Breast epithelium (tissue), 4 donors: ENCODE measurements at regions not wholly inside any gene's neighbourhood (a gene's known extent, or its start where the extent isn't known, plus 50 kb on each side); places are given as distances from the start of the nearest gene placed in this dataset.

Source experiments
- DNase-seq, 2 donors: peaks; one replicate each; pipeline ENCODE4 v3.0.0-alpha.2; 2019; ENCODE audit warnings: low spot score in 2 of 2
- H3K27ac ChIP-seq, 2 donors: fragments of 200-600 bp; sonication (generic) in 1 of 2; one replicate each; pipeline ENCODE4 v1.5.1; 2016 to 2019; ENCODE audit warnings: mild to moderate bottlenecking in 1 of 2
- H3K27me3 ChIP-seq, 2 donors: fragments of 200-600 bp; sonication (generic) in 1 of 2; one replicate each; pipeline versions ENCODE4 v1.5.1 to v1.6.0; 2017 to 2019; ENCODE audit warnings: control low read depth in 1 of 2, mild to moderate bottlenecking in 1 of 2
- H3K36me3 ChIP-seq: fragments of 200-600 bp; one replicate; pipeline ENCODE4 v1.5.1; 2019
- H3K4me1 ChIP-seq, 2 donors: fragments of 200-600 bp; sonication (generic); one replicate each; pipeline ENCODE4 v1.5.1; 2016 to 2019; ENCODE audit warnings: control low read depth in 1 of 2
- H3K4me3 ChIP-seq, 3 donors: fragments of 200-600 bp; sonication (generic); 1 replicate in 2 of 3; 2 replicates in 1 of 3; pipeline ENCODE4 v1.5.1; 2016 to 2019; ENCODE audit warnings: mild to moderate bottlenecking in 3 of 3, moderate library complexity in 2 of 3
- H3K9me3 ChIP-seq, 2 donors: fragments of 200-600 bp; sonication (generic) in 1 of 2; one replicate each; pipeline ENCODE4 v1.5.1; 2016 to 2019; ENCODE audit warnings: control low read depth in 1 of 2
- CTCF ChIP-seq, 3 donors: fragments of 450-650 bp; IDR thresholded peaks; one replicate each; pipeline ENCODE4 v1.5.1; 2016 to 2017; ENCODE audit warnings: antibody characterized with exemption in 3 of 3, mild to moderate bottlenecking in 3 of 3, moderate library complexity in 3 of 3
- POLR2A ChIP-seq: fragments of 450-650 bp; IDR thresholded peaks from one replicate; pipeline ENCODE4 v1.6.1; 2016; ENCODE audit warnings: antibody characterized with exemption, mild to moderate bottlenecking, moderate library complexity
- POLR2AphosphoS5 ChIP-seq, 3 donors: sonication (generic); formaldehyde crosslinking; IDR thresholded peaks; one replicate each; pipeline ENCODE4 v1.6.1; 2017; ENCODE audit warnings: antibody characterized with exemption in 3 of 3
- intact Hi-C: fragments of 100-400 bp; cut with DNase I; formaldehyde crosslinking; loops from one replicate; pipeline ENCODE4 v1.15.1; 2023; ENCODE audit warnings: low total_unique reads

DNA sequence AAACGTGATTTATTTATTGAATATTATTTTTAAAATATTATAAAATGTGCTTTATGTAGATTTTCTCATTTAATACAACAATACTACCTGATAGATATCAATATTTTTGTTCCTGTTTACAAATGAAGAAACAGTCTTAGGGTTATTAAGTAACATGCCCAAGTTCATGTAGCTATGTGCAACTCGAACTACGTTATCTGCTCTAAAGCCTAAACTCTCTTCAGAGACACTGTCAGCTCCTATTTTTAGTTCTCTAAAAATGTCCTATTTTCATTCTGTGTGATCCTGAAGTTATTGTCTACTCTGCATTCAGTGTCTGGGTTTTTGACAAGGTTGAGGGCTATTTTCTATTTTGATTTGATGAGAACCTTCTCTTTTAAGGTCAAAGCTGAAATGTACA is 550.1 kb upstream of the B3GALT2 start:
- TF ChIP-seq POLR2AphosphoS5 (IDR thresholded peaks at IDR 0.05) (no peak), CTCF (IDR thresholded peaks at IDR 0.05) (no peak), POLR2A (no peak)
- Histone ChIP-seq H3K4me1 (no peaks in the 10 kb centered on the region), H3K4me3 (no peak overlapping the region), H3K27ac (no peak overlapping the region), H3K36me3 (no peaks in the 10 kb centered on the region), H3K27me3 (no peaks in the 10 kb centered on the region), H3K9me3 (no peaks in the 10 kb centered on the region)
- no peak for DNase-seq
- intact Hi-C loops: no loop called here

GRCh38 chr1:193733674-193734073 is 547.3 kb upstream of the B3GALT2 start:
- no peaks in the 10 kb centered on the region for H3K9me3 ChIP-seq
- no peaks in the 10 kb centered on the region for H3K27me3 ChIP-seq
- no peaks in the 10 kb centered on the region for H3K36me3 ChIP-seq
- DNase-seq: no peak
- H3K27ac ChIP-seq: no peak overlapping the region
- intact Hi-C loops: no loop called here
- TF ChIP-seq CTCF (IDR thresholded peaks at IDR 0.05): no peak
- no peak for TF ChIP-seq POLR2AphosphoS5 (IDR thresholded peaks at IDR 0.05)
- no peak for TF ChIP-seq POLR2A
- H3K4me3 ChIP-seq: no peak overlapping the region
- H3K4me1 ChIP-seq: no peaks in the 10 kb centered on the region

- Histone ChIP-seq H3K9me3 (no peaks in the 10 kb centered on the region), H3K36me3 (no peaks in the 10 kb centered on the region), H3K27ac (no peak overlapping the region), H3K27me3 (no peaks in the 10 kb centered on the region), H3K4me3 (no peak overlapping the region), H3K4me1 (no peaks in the 10 kb centered on the region)
- DNase-seq: no peak
- TF ChIP-seq POLR2A: no peak
- no peak for TF ChIP-seq CTCF (IDR thresholded peaks at IDR 0.05)
- TF ChIP-seq POLR2AphosphoS5 (IDR thresholded peaks at IDR 0.05): no peak
- intact Hi-C loops: no loop called here
Observed at GRCh38 chr1:193730017-193730416, 543.6 kb upstream of the B3GALT2 start.

- no peak for DNase-seq
- Histone ChIP-seq H3K27me3 (no peaks in the 10 kb centered on the region), H3K36me3 (no peaks in the 10 kb centered on the region), H3K4me1 (no peaks in the 10 kb centered on the region), H3K9me3 (no peaks in the 10 kb centered on the region), H3K4me3 (no peak overlapping the region), H3K27ac (no peak overlapping the region)
- intact Hi-C loops: no loop called here
- TF ChIP-seq POLR2AphosphoS5 (IDR thresholded peaks at IDR 0.05) (no peak), POLR2A (no peak), CTCF (IDR thresholded peaks at IDR 0.05) (no peak)
Observed at GRCh38 chr1:193729429-193729828, 543.0 kb upstream of the B3GALT2 start.

- Histone ChIP-seq H3K27me3 (no peaks in the 10 kb centered on the region), H3K27ac (no peak overlapping the region), H3K9me3 (no peaks in the 10 kb centered on the region), H3K4me1 (no peaks in the 10 kb centered on the region), H3K36me3 (no peaks in the 10 kb centered on the region), H3K4me3 (no peak overlapping the region)
- DNase-seq: no peak
- TF ChIP-seq POLR2A: no peak
- TF ChIP-seq POLR2AphosphoS5 (IDR thresholded peaks at IDR 0.05): no peak
- no peak for TF ChIP-seq CTCF (IDR thresholded peaks at IDR 0.05)
- intact Hi-C loops: no loop called here
Observed at GRCh38 chr1:193727850-193728249, 541.4 kb upstream of the B3GALT2 start.
